Brain microvascular endothelial cell (primary cell): ENCODE measurements at regions not wholly inside any gene's neighbourhood (a gene's known extent, or its start where the extent isn't known, plus 50 kb on each side); places are given as distances from the start of the nearest gene placed in this dataset.

Experiments
- DNase-seq: peaks from one replicate; pipeline ENCODE4 v3.0.0-alpha.2; 2020
- H3K27ac ChIP-seq: fragments of 250-450 bp; sonication (Bioruptor Pico); 2 replicates; pipeline ENCODE4 v1.5.1; 2020; ENCODE audit warnings: mild to moderate bottlenecking, moderate library complexity
- H3K27me3 ChIP-seq: fragments of 250-450 bp; sonication (Bioruptor Pico); replicated peaks from 2 replicates; pipeline ENCODE4 v1.5.1; 2020; ENCODE audit warnings: mild to moderate bottlenecking
- H3K36me3 ChIP-seq: fragments of 250-450 bp; sonication (Bioruptor Pico); replicated peaks from 2 replicates; pipeline ENCODE4 v1.5.1; 2020; ENCODE audit warnings: mild to moderate bottlenecking
- H3K4me3 ChIP-seq: 2 replicates; pipeline ENCODE4 v1.5.1; 2011; ENCODE audit warnings: low read depth, mild to moderate bottlenecking, control low read depth, low read length, moderate library complexity
- in situ Hi-C: cut with HindIII; loops from 2 replicates; pipeline ENCODE4 v1.10.0; 2017; ENCODE audit warnings: low sequenced_read_pairs, low pct_ligation_motif_present
- TF ChIP-seq, protein P1 (sequence below): IDR thresholded peaks from 2 replicates; pipeline ENCODE4 v1.5.1; 2011; ENCODE audit warnings: low read depth, mild to moderate bottlenecking, moderate library complexity, low read length, control low read depth, inconsistent platforms; ENCODE audit errors: missing control alignments

DNA sequence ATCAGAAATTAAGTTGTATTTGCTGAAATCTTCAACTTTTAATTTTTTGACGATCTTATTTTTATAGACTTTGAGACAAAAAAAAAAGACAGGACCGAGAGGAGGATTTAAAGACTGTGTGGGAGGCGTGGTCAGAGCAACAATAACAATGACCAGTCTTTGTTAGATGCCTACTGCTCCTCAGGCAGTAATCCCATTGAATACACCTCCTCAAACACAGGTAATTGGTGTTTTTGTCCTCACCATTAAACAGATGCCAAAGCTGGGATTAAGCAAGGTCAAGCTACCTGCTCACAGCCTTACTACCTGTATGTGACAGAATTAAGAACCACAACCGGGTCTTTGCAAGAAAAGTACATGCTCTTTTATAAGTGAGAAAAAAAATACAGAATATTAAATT is 233.3 kb upstream of the GRAMD2B start:
- no peak for DNase-seq
- Histone ChIP-seq H3K27me3 (no peaks in the 10 kb centered on the region), H3K4me3 (no peak overlapping the region), H3K27ac (no peak overlapping the region), H3K36me3 (no peaks in the 10 kb centered on the region)
- in situ Hi-C loops = no loop called here
- TF ChIP-seq, protein P1, sequence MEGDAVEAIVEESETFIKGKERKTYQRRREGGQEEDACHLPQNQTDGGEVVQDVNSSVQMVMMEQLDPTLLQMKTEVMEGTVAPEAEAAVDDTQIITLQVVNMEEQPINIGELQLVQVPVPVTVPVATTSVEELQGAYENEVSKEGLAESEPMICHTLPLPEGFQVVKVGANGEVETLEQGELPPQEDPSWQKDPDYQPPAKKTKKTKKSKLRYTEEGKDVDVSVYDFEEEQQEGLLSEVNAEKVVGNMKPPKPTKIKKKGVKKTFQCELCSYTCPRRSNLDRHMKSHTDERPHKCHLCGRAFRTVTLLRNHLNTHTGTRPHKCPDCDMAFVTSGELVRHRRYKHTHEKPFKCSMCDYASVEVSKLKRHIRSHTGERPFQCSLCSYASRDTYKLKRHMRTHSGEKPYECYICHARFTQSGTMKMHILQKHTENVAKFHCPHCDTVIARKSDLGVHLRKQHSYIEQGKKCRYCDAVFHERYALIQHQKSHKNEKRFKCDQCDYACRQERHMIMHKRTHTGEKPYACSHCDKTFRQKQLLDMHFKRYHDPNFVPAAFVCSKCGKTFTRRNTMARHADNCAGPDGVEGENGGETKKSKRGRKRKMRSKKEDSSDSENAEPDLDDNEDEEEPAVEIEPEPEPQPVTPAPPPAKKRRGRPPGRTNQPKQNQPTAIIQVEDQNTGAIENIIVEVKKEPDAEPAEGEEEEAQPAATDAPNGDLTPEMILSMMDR = no peak

DNA sequence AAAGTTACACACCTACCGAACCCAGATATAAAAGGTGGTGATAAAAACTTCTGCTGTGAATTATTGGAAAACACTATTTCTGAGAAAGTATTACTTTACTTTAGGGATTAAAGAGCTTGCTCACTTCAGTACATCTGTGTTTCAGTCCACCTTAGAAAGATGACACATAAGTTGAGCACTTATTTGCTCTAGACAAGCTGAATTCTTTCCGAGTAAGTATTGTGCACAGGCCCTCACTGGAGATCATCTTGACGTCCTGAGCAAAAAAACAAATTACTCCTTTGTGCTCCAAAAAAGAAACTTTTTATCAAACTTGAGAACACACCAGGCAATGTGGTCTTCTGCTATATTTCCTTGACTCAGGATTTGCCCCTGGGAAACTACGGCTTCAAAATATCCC is 231.0 kb upstream of the GRAMD2B start:
- in situ Hi-C loops = no loop called here
- TF ChIP-seq, protein P1 = no peak
- no peak overlapping the region for H3K4me3 ChIP-seq

GRCh38 chr5:126195410-126196100 is 227.7 kb upstream of the GRAMD2B start:
- Histone ChIP-seq H3K4me3 (no peak overlapping the region), H3K27ac (no peak overlapping the region), H3K27me3 (no peaks in the 10 kb centered on the region), H3K36me3 (no peaks in the 10 kb centered on the region)
- TF ChIP-seq, protein P1 = no peak
- in situ Hi-C loops = no loop called here
- DNase-seq = no peak

More for the DNA sequence above, 231.0 kb upstream of the GRAMD2B start:
- DNase-seq = no peak
- H3K27ac ChIP-seq = no peak overlapping the region
- H3K27me3 ChIP-seq = no peaks in the 10 kb centered on the region
- H3K36me3 ChIP-seq = no peaks in the 10 kb centered on the region

DNA sequence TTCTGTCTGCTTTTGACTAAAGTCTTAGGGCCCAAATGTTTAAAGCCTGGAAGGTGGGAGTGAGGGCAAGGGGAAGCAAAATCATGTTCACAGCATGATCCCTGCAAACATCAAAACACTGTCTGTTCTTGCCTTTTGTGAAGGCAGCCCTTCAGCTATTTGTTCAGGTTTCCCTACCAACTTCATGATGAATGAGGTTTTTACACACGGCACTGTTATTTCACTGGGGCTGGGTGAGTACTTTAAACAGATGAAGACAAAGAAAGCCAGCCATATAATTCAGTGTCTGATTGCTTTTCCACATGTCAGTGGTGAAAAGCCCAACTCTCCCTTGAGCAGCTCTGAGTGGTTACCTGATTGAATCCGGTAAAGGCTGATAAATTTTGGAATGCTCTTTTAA is 224.7 kb upstream of the GRAMD2B start:
- no peaks in the 10 kb centered on the region for H3K36me3 ChIP-seq
- TF ChIP-seq, protein P1 = no peak
- no peaks in the 10 kb centered on the region for H3K27me3 ChIP-seq
- in situ Hi-C loops = no loop called here
- H3K27ac ChIP-seq = no peak overlapping the region
- DNase-seq = no peak
- H3K4me3 ChIP-seq = no peak overlapping the region

DNA sequence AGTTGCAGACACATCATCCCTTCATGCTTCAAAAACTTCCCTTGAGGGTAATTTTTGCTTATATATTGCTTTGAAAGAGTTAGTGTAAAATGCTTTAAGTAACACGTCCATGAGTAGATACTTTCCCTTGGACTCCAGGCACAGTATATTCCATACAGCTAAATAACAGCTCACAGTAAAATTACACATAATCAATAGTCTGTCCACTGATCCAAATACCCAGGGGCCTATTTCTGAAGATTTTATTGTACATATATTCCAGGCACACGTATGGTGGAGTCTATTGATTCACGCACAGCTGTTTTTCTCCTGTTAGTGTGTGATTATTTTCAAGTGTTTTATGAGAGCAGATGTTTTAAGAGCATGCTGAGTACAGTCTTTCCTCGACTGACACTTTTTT is 223.7 kb upstream of the GRAMD2B start:
- Histone ChIP-seq H3K4me3 (no peak overlapping the region), H3K27me3 (no peaks in the 10 kb centered on the region), H3K36me3 (no peaks in the 10 kb centered on the region), H3K27ac (no peak overlapping the region)
- TF ChIP-seq, protein P1 = no peak
- in situ Hi-C loops = no loop called here
- no peak for DNase-seq

DNA sequence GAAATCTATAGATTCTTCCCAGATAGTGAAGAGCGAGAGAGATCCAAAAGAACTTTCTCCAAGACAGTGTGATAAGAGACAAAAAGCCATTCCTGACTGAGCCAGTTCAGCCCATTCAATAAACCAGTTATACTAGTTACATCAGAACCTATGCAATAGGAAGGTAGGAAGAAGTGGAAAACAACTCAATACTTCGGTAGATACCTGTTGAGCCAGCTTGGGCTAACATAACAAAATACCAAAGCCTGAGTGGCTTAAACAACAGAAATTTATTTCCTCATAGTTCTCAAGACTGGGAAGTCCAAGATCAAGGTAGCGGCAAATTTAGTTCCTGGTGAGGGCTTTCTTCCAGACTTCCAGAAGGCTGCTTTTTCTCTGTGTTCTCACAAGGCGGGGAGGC is 214.5 kb upstream of the GRAMD2B start:
- H3K27ac ChIP-seq = no peak overlapping the region
- no peaks in the 10 kb centered on the region for H3K27me3 ChIP-seq
- no peak overlapping the region for H3K4me3 ChIP-seq
- TF ChIP-seq, protein P1 = no peak
- H3K36me3 ChIP-seq = no peaks in the 10 kb centered on the region
- in situ Hi-C loops = no loop called here
- no peak for DNase-seq
